NT2/D1 (cell line): ENCODE measurements at regions not wholly inside any gene's neighbourhood (a gene's known extent, or its start where the extent isn't known, plus 50 kb on each side); places are given as distances from the start of the nearest gene placed in this dataset.

ENCODE experiments used
- DNase-seq: peaks from one replicate; pipeline ENCODE4 v3.0.0-alpha.2; 2011; ENCODE audit warnings: low read depth, low spot score
- H3K27me3 ChIP-seq: 2 replicates; pipeline ENCODE4 v1.6.0; 2011; ENCODE audit warnings: mild to moderate bottlenecking; ENCODE audit not compliant: insufficient read length, insufficient read depth
- H3K36me3 ChIP-seq: 2 replicates; pipeline ENCODE4 v1.6.1; 2011; ENCODE audit warnings: mild to moderate bottlenecking, low read length, mixed read lengths; ENCODE audit not compliant: insufficient read depth, insufficient read length
- H3K4me1 ChIP-seq: 2 replicates; pipeline ENCODE4 v1.5.1; 2011; ENCODE audit not compliant: insufficient read depth, insufficient read length
- H3K4me3 ChIP-seq: 2 replicates; pipeline ENCODE4 v1.5.1; 2011; ENCODE audit warnings: low read depth; ENCODE audit not compliant: insufficient read length
- H3K9ac ChIP-seq: 2 replicates; pipeline ENCODE4 v1.6.0; 2011; ENCODE audit warnings: low read depth; ENCODE audit not compliant: insufficient read length
- H3K9me3 ChIP-seq: 2 replicates; pipeline ENCODE4 v1.5.1; 2011; ENCODE audit warnings: mild to moderate bottlenecking, low read length; ENCODE audit not compliant: insufficient read depth
- SUZ12 ChIP-seq: IDR thresholded peaks from 2 replicates; pipeline ENCODE4 v1.6.1; 2011; ENCODE audit not compliant: insufficient read length, insufficient read depth; ENCODE audit errors: extremely low read depth
- YY1 ChIP-seq: IDR thresholded peaks from 2 replicates; pipeline ENCODE4 v1.6.1; 2011; ENCODE audit not compliant: insufficient read length, insufficient read depth
- ZNF274 ChIP-seq: IDR thresholded peaks from 2 replicates; pipeline ENCODE4 v1.6.1; 2011; ENCODE audit warnings: mild to moderate bottlenecking, low read depth, low read length

DNA sequence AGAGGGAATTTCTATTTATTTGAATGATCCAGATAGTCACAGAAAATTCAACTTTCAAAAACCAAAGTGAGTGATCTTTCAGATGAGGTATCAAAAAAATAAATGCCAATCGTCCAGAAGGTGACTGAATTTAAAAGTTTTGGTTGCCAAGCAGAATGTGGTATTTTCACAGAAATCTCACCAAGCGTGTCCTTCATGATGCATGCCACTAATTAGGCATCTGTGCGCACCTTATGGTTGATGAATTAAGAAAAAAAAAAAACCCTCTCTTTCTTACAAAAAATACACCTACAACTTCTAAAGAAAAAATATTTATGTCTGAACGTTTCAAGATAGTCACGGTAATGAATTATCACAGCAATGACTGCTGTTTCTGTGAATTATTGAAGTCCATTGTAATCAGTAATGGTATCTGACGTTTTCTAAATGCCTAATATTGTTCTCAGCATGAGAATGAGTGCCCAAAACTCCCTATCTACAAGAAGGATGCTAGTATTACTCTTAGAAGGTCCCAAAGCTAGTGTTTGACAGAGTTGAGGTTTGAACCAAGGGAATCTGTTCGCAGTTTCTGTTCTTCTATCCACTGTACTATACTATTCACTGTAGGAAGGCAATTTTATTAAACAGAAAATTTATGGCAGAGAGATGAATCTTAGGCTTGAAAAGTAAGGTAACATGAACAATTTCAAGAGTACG, 219.6 kb upstream of the NETO1 start:
- Histone ChIP-seq H3K9me3 (no peaks in the 10 kb centered on the region), H3K36me3 (no peaks in the 10 kb centered on the region), H3K9ac (no peak overlapping the region), H3K27me3 (no peaks in the 10 kb centered on the region), H3K4me3 (no peak overlapping the region), H3K4me1 (no peaks in the 10 kb centered on the region)
- TF ChIP-seq YY1 (no peak), ZNF274 (no peak), SUZ12 (no peak)
- no peak for DNase-seq

DNA sequence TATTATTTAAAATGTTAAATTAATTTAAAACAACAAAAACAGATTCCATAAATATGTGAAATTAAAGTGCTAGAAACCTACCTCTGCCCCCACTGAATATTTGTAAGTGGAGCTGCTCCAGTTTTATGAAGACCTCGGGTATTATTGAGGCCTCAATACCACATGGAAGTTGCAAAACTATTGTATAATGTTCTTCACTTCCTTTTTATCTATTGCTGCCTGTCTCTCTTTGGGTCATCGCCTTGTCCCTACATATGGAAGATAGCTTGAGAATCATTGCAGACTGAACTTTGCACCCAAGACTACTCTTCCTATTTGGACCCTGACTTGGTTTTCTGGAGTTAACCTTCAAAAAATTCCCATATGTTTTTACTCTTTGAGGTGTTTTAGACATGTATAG, 212.1 kb upstream of the NETO1 start:
- no peaks in the 10 kb centered on the region for H3K4me1 ChIP-seq
- no peak overlapping the region for H3K4me3 ChIP-seq
- no peaks in the 10 kb centered on the region for H3K9me3 ChIP-seq
- no peaks in the 10 kb centered on the region for H3K27me3 ChIP-seq
- no peak for TF ChIP-seq SUZ12
- TF ChIP-seq ZNF274 = no peak
- no peak for TF ChIP-seq YY1
- no peaks in the 10 kb centered on the region for H3K36me3 ChIP-seq
- H3K9ac ChIP-seq = no peak overlapping the region
- no peak for DNase-seq

DNA sequence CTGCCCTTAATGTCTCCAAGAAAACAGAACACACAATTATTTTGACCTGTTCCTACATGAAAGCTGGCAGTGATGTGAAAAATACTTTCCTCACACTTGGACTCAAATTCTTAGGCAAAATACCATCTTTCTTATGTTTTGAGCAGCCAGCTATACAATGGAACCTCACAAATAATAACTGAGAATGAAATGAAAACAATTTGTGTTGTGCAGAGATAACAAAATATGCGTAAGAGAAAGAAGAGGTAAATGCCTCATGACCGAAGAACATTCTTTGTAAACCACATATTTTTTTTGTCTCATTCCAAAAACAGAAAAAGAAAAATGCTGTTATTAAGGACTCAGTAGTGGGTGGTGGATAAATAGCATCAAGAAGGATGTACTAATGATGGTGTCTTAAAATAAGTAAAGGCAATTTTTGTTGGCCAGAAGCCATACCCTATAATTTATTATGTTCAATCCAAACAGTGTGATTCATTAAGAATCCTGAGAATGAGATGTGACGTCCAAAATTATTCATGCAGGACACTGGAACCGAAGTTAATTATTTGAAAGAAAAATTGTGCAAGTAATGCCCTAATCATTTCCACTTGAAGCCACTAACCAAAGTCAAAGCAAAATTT, 193.0 kb upstream of the NETO1 start:
- TF ChIP-seq SUZ12 = no peak
- TF ChIP-seq YY1 = no peak
- TF ChIP-seq ZNF274 = no peak
- Histone ChIP-seq H3K9me3 (no peaks in the 10 kb centered on the region), H3K4me1 (no peaks in the 10 kb centered on the region)

DNA sequence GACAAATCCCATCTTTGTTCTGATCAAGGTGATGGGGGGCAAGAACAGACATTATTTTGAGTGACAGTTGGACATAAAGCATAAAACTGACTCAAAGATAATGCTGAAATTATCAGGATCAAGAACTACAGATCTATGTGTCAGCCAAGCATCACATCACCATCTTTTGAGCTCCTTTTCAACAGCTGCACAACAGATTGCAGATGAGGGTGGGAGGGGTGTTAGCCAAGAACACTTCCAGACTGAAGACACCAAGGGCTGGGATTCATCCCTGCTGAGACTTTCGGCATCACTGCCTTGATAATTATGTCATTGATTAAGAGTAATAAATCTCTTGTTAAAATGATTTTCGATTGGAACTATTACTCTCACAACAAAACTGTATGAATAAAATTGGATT, 191.5 kb upstream of the NETO1 start:
- TF ChIP-seq SUZ12 (no peak), ZNF274 (no peak), YY1 (no peak)
- no peaks in the 10 kb centered on the region for H3K4me1 ChIP-seq
- no peak overlapping the region for H3K9ac ChIP-seq
- H3K27me3 ChIP-seq = no peaks in the 10 kb centered on the region
- DNase-seq = no peak
- no peaks in the 10 kb centered on the region for H3K9me3 ChIP-seq
- no peaks in the 10 kb centered on the region for H3K36me3 ChIP-seq
- H3K4me3 ChIP-seq = no peak overlapping the region

More for the DNA sequence above, 193.0 kb upstream of the NETO1 start:
- H3K4me3 ChIP-seq = no peak overlapping the region
- no peak overlapping the region for H3K9ac ChIP-seq
- no peaks in the 10 kb centered on the region for H3K36me3 ChIP-seq
- no peak for DNase-seq
- H3K27me3 ChIP-seq = no peaks in the 10 kb centered on the region

DNA sequence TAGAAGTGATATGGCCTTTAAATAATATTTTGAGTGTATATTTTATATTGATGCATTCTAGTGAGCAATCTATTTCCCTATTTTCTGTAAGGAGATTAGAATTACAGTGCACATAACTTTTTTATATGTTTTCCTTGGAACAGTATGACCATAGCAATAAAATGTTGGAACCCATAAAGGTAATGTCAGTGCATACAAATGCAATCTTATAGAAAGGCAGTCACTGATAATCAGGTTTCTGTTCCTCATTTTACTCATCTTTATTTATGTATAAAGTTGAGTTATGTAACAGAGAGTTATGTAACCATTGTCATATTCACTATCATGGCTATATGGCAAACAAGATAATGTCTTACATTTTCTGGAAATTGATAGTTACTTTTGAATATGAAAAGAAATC, 179.9 kb upstream of the NETO1 start:
- Histone ChIP-seq H3K27me3 (no peaks in the 10 kb centered on the region), H3K4me1 (no peaks in the 10 kb centered on the region), H3K9ac (no peak overlapping the region), H3K36me3 (no peaks in the 10 kb centered on the region), H3K9me3 (no peaks in the 10 kb centered on the region), H3K4me3 (no peak overlapping the region)
- no peak for DNase-seq
- TF ChIP-seq ZNF274 = no peak
- TF ChIP-seq SUZ12 = no peak
- no peak for TF ChIP-seq YY1

DNA sequence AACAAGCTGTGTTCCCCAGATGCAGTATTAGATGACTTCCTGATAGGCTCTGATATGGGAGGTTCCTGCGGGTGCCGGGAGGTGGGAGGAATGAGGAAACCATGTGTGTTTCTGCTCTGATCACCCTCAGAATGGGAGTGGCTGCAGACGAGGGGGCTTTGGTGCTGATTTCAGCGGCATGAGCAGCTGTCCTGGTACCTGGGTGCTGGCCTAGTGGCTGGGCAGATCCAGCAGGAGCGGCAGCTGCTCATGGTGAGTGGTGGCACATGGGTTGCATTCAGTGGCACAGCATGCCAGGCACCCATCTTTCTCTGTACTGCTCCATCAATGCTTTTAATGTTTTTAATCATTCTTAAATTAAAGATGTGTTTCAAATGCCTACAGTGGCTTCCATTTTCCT, 177.2 kb upstream of the NETO1 start:
- no peak overlapping the region for H3K4me3 ChIP-seq
- H3K9ac ChIP-seq = no peak overlapping the region
- H3K36me3 ChIP-seq = no peaks in the 10 kb centered on the region
- no peaks in the 10 kb centered on the region for H3K4me1 ChIP-seq
- no peaks in the 10 kb centered on the region for H3K27me3 ChIP-seq
- DNase-seq = no peak
- H3K9me3 ChIP-seq = no peaks in the 10 kb centered on the region
- TF ChIP-seq SUZ12 (no peak), YY1 (no peak), ZNF274 (no peak)

DNA sequence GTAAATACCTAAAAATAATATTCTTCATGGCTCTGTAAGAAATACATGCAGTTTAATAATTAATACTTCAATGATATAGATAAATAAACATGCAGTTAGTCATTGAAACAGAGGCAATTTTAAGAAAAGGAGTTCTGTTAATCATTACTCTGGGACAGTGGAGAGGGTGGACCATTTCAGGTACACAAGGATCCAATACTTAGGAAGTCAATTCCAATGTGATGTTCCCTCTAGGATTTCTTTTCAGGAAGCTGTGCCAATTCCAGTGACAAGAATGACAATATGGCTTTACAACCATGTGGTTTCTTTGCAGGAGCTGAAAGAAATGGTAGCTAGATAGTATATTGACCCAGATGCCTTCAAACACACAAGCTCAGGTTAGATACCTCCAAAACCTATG, 175.8 kb upstream of the NETO1 start:
- H3K36me3 ChIP-seq = no peaks in the 10 kb centered on the region
- no peaks in the 10 kb centered on the region for H3K27me3 ChIP-seq
- no peaks in the 10 kb centered on the region for H3K4me1 ChIP-seq
- DNase-seq = no peak
- H3K9me3 ChIP-seq = no peaks in the 10 kb centered on the region
- TF ChIP-seq ZNF274 (no peak), YY1 (no peak), SUZ12 (no peak)
- H3K9ac ChIP-seq = no peak overlapping the region
- no peak overlapping the region for H3K4me3 ChIP-seq
